ENCODE measurements at regions not wholly inside any gene's neighbourhood (a gene's known extent, or its start where the extent isn't known, plus 50 kb on each side); places are given as distances from the start of the nearest gene placed in this dataset.

DNA sequence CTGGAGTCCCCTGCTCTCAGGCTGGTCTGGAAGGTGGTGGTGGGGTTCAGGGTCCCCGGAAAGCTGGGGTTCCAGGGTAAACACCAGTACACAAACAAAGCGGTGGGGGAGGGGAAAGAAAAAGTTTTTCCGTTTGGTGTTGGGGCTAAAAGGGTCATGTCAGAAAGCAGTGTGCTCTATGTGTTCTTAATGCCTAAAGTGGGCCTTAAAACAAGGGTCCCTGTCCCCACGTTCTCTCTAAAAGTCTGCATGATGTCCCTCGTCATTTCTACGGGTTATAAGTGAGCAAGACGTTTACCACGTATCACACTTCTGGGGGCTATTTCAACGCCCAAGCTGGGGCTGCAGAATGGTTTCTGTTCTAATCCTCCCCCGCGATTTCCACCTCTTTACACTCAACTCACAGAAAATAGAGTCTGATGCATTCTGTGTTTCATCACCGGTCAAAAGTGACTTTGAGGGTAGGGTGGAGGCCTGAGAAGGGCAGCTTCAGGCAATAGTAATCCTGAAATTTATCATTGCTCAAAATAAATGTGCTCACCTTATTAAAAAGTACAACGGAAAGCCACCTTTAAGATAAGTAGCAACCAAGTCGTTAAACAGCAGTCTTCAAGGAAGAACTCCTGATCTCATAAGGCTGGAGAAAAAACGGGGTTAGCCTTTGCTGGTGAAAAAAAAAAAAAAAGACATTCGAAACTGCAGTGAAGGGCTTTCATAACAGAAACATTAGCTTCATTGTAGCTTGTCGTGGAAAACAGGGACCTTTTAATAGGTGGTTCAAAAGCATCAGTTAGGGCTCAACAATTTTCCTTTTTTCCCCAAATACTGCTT is 63.9 kb upstream of the PTGR2 start:
- ChIA-PET CTCF (interaction anchor here (0.6 to 1.5 kb wide), 6 partner anchors 20 to 470 kb away, joined by 3 to 8 read pairs (median 4); no protein-coding TSS in a partner anchor), POLR2A (interaction anchor here (1.4 to 5.9 kb wide), 2 partner anchors 28 to 99 kb away, joined by 4 to 52 read pairs; partner anchors contain the start of gene ZNF410)
- peak overlapping the region; percentile 97 for H3K27ac ChIP-seq (ENCODE audit: extremely low read depth, low read depth, low read length)
- H3K9me3 ChIP-seq (ENCODE audit: control insufficient read depth, insufficient read depth, low read depth, low read length) = no peaks in the 10 kb centered on the region
- no peaks in the 10 kb centered on the region for H3K36me3 ChIP-seq (ENCODE audit: control insufficient read depth in 2 of 2, insufficient read depth in 1 of 2, low read length in 2 of 2)
- peak overlapping the region; percentile 71 for H3K4me3 ChIP-seq (ENCODE audit: low read depth, low read length)
- H3K4me1 ChIP-seq (ENCODE audit: control insufficient read depth, insufficient read depth, low read length) = peaks cover 18% of the 10 kb centered on the region
- TF ChIP-seq GFI1B (tag by site-specific recombination; IDR thresholded peaks at IDR 0.05) = no peak
- peak; percentile 88 for TF ChIP-seq ZBTB20 (tag by site-specific recombination; IDR thresholded peaks at IDR 0.05)
- TF ChIP-seq, protein P1, sequence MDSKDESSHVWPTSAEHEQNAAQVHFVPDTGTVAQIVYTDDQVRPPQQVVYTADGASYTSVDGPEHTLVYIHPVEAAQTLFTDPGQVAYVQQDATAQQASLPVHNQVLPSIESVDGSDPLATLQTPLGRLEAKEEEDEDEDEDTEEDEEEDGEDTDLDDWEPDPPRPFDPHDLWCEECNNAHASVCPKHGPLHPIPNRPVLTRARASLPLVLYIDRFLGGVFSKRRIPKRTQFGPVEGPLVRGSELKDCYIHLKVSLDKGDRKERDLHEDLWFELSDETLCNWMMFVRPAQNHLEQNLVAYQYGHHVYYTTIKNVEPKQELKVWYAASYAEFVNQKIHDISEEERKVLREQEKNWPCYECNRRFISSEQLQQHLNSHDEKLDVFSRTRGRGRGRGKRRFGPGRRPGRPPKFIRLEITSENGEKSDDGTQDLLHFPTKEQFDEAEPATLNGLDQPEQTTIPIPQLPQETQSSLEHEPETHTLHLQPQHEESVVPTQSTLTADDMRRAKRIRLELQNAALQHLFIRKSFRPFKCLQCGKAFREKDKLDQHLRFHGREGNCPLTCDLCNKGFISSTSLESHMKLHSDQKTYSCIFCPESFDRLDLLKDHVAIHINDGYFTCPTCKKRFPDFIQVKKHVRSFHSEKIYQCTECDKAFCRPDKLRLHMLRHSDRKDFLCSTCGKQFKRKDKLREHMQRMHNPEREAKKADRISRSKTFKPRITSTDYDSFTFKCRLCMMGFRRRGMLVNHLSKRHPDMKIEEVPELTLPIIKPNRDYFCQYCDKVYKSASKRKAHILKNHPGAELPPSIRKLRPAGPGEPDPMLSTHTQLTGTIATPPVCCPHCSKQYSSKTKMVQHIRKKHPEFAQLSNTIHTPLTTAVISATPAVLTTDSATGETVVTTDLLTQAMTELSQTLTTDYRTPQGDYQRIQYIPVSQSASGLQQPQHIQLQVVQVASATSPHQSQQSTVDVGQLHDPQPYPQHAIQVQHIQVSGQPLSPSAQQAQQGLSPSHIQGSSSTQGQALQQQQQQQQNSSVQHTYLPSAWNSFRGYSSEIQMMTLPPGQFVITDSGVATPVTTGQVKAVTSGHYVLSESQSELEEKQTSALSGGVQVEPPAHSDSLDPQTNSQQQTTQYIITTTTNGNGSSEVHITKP (tag by site-specific recombination; IDR thresholded peaks at IDR 0.05) = 0 out of 2 replicates have a peak, but pooled peaks have one; percentile 47
- TF ChIP-seq, protein P2, sequence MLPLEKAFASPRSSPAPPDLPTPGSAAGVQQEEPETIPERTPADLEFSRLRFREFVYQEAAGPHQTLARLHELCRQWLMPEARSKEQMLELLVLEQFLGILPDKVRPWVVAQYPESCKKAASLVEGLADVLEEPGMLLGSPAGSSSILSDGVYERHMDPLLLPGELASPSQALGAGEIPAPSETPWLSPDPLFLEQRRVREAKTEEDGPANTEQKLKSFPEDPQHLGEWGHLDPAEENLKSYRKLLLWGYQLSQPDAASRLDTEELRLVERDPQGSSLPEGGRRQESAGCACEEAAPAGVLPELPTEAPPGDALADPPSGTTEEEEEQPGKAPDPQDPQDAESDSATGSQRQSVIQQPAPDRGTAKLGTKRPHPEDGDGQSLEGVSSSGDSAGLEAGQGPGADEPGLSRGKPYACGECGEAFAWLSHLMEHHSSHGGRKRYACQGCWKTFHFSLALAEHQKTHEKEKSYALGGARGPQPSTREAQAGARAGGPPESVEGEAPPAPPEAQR (tag by site-specific recombination; IDR thresholded peaks at IDR 0.05) = no peak
- TF ChIP-seq GLIS2 (tag by site-specific recombination; IDR thresholded peaks at IDR 0.05) = no peak; the same call in 1 of the 2 replicates
- TF ChIP-seq, protein P3, sequence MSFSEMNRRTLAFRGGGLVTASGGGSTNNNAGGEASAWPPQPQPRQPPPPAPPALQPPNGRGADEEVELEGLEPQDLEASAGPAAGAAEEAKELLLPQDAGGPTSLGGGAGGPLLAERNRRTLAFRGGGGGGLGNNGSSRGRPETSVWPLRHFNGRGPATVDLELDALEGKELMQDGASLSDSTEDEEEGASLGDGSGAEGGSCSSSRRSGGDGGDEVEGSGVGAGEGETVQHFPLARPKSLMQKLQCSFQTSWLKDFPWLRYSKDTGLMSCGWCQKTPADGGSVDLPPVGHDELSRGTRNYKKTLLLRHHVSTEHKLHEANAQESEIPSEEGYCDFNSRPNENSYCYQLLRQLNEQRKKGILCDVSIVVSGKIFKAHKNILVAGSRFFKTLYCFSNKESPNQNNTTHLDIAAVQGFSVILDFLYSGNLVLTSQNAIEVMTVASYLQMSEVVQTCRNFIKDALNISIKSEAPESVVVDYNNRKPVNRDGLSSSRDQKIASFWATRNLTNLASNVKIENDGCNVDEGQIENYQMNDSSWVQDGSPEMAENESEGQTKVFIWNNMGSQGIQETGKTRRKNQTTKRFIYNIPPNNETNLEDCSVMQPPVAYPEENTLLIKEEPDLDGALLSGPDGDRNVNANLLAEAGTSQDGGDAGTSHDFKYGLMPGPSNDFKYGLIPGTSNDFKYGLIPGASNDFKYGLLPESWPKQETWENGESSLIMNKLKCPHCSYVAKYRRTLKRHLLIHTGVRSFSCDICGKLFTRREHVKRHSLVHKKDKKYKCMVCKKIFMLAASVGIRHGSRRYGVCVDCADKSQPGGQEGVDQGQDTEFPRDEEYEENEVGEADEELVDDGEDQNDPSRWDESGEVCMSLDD (tag by site-specific recombination; IDR thresholded peaks at IDR 0.05) = 0 out of 2 replicates have a peak, but pooled peaks have one; percentile 23
- TF ChIP-seq ZNF621 (tag by site-specific recombination; IDR thresholded peaks at IDR 0.05) = no peak
- TF ChIP-seq ZNF335 (tag by site-specific recombination; conservative IDR thresholded peaks at IDR 0.05) = peak; percentile 47
- TF ChIP-seq, protein P4, sequence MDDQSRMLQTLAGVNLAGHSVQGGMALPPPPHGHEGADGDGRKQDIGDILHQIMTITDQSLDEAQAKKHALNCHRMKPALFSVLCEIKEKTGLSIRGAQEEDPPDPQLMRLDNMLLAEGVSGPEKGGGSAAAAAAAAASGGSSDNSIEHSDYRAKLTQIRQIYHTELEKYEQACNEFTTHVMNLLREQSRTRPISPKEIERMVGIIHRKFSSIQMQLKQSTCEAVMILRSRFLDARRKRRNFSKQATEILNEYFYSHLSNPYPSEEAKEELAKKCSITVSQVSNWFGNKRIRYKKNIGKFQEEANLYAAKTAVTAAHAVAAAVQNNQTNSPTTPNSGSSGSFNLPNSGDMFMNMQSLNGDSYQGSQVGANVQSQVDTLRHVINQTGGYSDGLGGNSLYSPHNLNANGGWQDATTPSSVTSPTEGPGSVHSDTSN (CRISPR knock-in tag; IDR thresholded peaks at IDR 0.05) = no peak
- TF ChIP-seq ZNF426 (tag by site-specific recombination; IDR thresholded peaks at IDR 0.05) = no peak
- no peak for TF ChIP-seq IKZF3 (tag by site-specific recombination; IDR thresholded peaks at IDR 0.05)
- TF ChIP-seq, protein P5, sequence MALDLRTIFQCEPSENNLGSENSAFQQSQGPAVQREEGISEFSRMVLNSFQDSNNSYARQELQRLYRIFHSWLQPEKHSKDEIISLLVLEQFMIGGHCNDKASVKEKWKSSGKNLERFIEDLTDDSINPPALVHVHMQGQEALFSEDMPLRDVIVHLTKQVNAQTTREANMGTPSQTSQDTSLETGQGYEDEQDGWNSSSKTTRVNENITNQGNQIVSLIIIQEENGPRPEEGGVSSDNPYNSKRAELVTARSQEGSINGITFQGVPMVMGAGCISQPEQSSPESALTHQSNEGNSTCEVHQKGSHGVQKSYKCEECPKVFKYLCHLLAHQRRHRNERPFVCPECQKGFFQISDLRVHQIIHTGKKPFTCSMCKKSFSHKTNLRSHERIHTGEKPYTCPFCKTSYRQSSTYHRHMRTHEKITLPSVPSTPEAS (tag by site-specific recombination; IDR thresholded peaks at IDR 0.05) = no peak
- no peak for TF ChIP-seq ZNF169 (tag by site-specific recombination; IDR thresholded peaks at IDR 0.05)
- TF ChIP-seq, protein P6, sequence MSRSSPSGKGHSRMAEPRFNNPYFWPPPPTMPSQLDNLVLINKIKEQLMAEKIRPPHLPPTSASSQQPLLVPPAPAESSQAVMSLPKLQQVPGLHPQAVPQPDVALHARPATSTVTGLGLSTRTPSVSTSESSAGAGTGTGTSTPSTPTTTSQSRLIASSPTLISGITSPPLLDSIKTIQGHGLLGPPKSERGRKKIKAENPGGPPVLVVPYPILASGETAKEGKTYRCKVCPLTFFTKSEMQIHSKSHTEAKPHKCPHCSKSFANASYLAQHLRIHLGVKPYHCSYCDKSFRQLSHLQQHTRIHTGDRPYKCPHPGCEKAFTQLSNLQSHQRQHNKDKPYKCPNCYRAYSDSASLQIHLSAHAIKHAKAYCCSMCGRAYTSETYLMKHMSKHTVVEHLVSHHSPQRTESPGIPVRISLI (tag by site-specific recombination; IDR thresholded peaks at IDR 0.05) = peak; percentile 49; the same call in 1 of the 2 replicates
- TF ChIP-seq ZXDB (tag by site-specific recombination; IDR thresholded peaks at IDR 0.05) = 0 out of 2 replicates have a peak, but pooled peaks have one; percentile 24
- TF ChIP-seq ZSCAN16 (tag by site-specific recombination; IDR thresholded peaks at IDR 0.05) = no peak
- no peak for TF ChIP-seq ZNF791 (tag by site-specific recombination; IDR thresholded peaks at IDR 0.05)
- TF ChIP-seq ZNF560 (tag by site-specific recombination; IDR thresholded peaks at IDR 0.05; ENCODE audit: borderline replicate concordance) = no peak
- TF ChIP-seq ZNF596 (tag by site-specific recombination; IDR thresholded peaks at IDR 0.05) = no peak
- TF ChIP-seq, protein P7, sequence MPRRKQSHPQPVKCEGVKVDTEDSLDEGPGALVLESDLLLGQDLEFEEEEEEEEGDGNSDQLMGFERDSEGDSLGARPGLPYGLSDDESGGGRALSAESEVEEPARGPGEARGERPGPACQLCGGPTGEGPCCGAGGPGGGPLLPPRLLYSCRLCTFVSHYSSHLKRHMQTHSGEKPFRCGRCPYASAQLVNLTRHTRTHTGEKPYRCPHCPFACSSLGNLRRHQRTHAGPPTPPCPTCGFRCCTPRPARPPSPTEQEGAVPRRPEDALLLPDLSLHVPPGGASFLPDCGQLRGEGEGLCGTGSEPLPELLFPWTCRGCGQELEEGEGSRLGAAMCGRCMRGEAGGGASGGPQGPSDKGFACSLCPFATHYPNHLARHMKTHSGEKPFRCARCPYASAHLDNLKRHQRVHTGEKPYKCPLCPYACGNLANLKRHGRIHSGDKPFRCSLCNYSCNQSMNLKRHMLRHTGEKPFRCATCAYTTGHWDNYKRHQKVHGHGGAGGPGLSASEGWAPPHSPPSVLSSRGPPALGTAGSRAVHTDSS (tag by site-specific recombination; IDR thresholded peaks at IDR 0.05) = no peak
